ENCODE measurements at regions not wholly inside any gene's neighbourhood (a gene's known extent, or its start where the extent isn't known, plus 50 kb on each side); places are given as distances from the start of the nearest gene placed in this dataset.

DNA sequence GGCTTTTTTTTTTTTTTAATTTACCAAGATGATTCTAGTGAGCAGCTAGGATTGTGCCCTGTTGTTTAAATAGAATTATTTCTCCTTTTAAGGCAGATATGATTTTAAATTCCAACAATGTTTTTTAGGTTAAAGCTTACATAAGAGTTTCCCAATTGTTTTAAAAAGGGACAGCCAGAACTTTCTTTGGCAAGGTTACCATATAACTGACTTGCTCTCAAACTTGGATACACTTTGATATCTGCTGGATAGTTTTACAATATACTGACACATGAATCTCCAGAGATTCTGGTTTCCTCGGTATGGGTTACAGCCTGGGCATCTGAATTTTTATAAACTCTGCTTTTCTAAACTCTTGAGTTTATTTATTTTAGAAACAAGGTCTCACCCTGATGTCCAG, 134.3 kb upstream of the GADL1 start:
- TF ChIP-seq, protein P1, sequence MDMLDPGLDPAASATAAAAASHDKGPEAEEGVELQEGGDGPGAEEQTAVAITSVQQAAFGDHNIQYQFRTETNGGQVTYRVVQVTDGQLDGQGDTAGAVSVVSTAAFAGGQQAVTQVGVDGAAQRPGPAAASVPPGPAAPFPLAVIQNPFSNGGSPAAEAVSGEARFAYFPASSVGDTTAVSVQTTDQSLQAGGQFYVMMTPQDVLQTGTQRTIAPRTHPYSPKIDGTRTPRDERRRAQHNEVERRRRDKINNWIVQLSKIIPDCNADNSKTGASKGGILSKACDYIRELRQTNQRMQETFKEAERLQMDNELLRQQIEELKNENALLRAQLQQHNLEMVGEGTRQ (IDR thresholded peaks at IDR 0.05): no peak
- TF ChIP-seq, protein P2, sequence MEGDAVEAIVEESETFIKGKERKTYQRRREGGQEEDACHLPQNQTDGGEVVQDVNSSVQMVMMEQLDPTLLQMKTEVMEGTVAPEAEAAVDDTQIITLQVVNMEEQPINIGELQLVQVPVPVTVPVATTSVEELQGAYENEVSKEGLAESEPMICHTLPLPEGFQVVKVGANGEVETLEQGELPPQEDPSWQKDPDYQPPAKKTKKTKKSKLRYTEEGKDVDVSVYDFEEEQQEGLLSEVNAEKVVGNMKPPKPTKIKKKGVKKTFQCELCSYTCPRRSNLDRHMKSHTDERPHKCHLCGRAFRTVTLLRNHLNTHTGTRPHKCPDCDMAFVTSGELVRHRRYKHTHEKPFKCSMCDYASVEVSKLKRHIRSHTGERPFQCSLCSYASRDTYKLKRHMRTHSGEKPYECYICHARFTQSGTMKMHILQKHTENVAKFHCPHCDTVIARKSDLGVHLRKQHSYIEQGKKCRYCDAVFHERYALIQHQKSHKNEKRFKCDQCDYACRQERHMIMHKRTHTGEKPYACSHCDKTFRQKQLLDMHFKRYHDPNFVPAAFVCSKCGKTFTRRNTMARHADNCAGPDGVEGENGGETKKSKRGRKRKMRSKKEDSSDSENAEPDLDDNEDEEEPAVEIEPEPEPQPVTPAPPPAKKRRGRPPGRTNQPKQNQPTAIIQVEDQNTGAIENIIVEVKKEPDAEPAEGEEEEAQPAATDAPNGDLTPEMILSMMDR (IDR thresholded peaks at IDR 0.05): no peak
- TF ChIP-seq TP53 (CRISPR knock-in tag; IDR thresholded peaks at IDR 0.05) (no peak), PHF8 (IDR thresholded peaks at IDR 0.05; ENCODE audit: borderline replicate concordance, low read depth) (no peak), RFX5 (IDR thresholded peaks at IDR 0.05) (no peak), POLR2A (IDR thresholded peaks at IDR 0.05; ENCODE audit: low read length) (no peak), CBX8 (IDR thresholded peaks at IDR 0.05) (no peak), SMC3 (IDR thresholded peaks at IDR 0.05) (no peak), NFE2L2 (conservative IDR thresholded peaks at IDR 0.05; ENCODE audit: low read length) (no peak), MAFK (IDR thresholded peaks at IDR 0.05; ENCODE audit: partially characterized antibody) (no peak), RNF2 (IDR thresholded peaks at IDR 0.05; ENCODE audit: borderline replicate concordance, low read depth) (no peak)

Measured in A549 (cell line).